ENCODE measurements at regions not wholly inside any gene's neighbourhood (a gene's known extent, or its start where the extent isn't known, plus 50 kb on each side); places are given as distances from the start of the nearest gene placed in this dataset.

- TF ChIP-seq EZH2 (IDR thresholded peaks at IDR 0.05; ENCODE audit: borderline replicate concordance, low read depth, low read length, poor library complexity, severe bottlenecking) (no peak), CTCF (conservative IDR thresholded peaks at IDR 0.05; ENCODE audit: low read depth, low read length) (no peak)
Observed at GRCh38 chr3:162092751-162093150, 596.1 kb downstream of the OTOL1 start.

All from A673 (cell line).